Panc1 (cell line): ENCODE measurements at regions not wholly inside any gene's neighbourhood (a gene's known extent, or its start where the extent isn't known, plus 50 kb on each side); places are given as distances from the start of the nearest gene placed in this dataset.

Experiments used
- ATAC-seq: fragments of 200-7000 bp; cut with Tn5 transposase; 2 replicates; pipeline ENCODE4 v1.9.1; 2020; ENCODE audit warnings: mild to moderate bottlenecking, moderate library complexity
- BruUV-seq: library from RNA; stranded (reverse); fragments of 400-500 nt; replicated peaks from 2 replicates; lab custom pipeline; 2021; lab: Mats Ljungman, UMichigan
- CTCF ChIA-PET: fragments of 300-600 bp; sonication (Branson Sonifier 250); formaldehyde crosslinking; loops from one replicate; lab custom pipeline; 2022; ENCODE audit warnings: antibody characterized with exemption; lab: Charles Lee
- POLR2A ChIA-PET: fragments of 300-600 bp; sonication (Branson Sonifier 250); formaldehyde crosslinking; loops from one replicate; lab custom pipeline; 2022; ENCODE audit warnings: antibody characterized with exemption; lab: Charles Lee
- DNase-seq: peaks from one replicate; pipeline ENCODE4 v3.0.0-alpha.2; 2010; ENCODE audit warnings: low read depth, low spot score
- H3K27ac ChIP-seq: 2 replicates; pipeline ENCODE4 v1.5.1; 2011; ENCODE audit warnings: mild to moderate bottlenecking, low read length, inconsistent platforms
- H3K27me3 ChIP-seq: fragments of 200-500 bp; sonication (Bioruptor generic); 2 replicates; pipeline ENCODE4 v1.6.0; 2014; ENCODE audit warnings: low read length, inconsistent platforms; ENCODE audit not compliant: control insufficient read depth, insufficient read depth
- H3K36me3 ChIP-seq: fragments of 200-500 bp; sonication (Bioruptor generic); 2 replicates; pipeline ENCODE4 v1.5.1; 2014; ENCODE audit warnings: inconsistent platforms, mild to moderate bottlenecking, low read length, moderate library complexity; ENCODE audit not compliant: control insufficient read depth, insufficient read depth
- H3K4me1 ChIP-seq: 2 replicates; pipeline ENCODE4 v1.5.1; 2011; ENCODE audit warnings: inconsistent platforms, mild to moderate bottlenecking, low read length, moderate library complexity; ENCODE audit not compliant: control insufficient read depth, insufficient read depth
- H3K4me3 ChIP-seq, 2 experiments: 2 replicates each; pipeline ENCODE4 v1.5.1; 2011 to 2012; ENCODE audit warnings: low read depth in 2 of 2, low read length in 2 of 2, mild to moderate bottlenecking in 2 of 2, inconsistent platforms in 1 of 2, moderate library complexity in 1 of 2
- H3K9me3 ChIP-seq: fragments of 200-500 bp; sonication (Bioruptor generic); 2 replicates; pipeline ENCODE4 v1.5.1; 2014; ENCODE audit warnings: low read depth, mild to moderate bottlenecking, inconsistent platforms, low read length, moderate library complexity; ENCODE audit not compliant: control insufficient read depth, insufficient read depth
- CTCF ChIP-seq: fragments of 450-650 bp; IDR thresholded peaks from 2 replicates; pipeline ENCODE4 v1.5.1; 2017; ENCODE audit warnings: mild to moderate bottlenecking
- POLR2AphosphoS5 ChIP-seq: IDR thresholded peaks from 2 replicates; pipeline ENCODE4 v1.6.1; 2012; ENCODE audit warnings: mild to moderate bottlenecking, low read depth, low read length, moderate library complexity
- REST ChIP-seq, 2 experiments: IDR thresholded peaks; 2 replicates each; pipeline ENCODE4 v1.6.1; 2011 to 2012; ENCODE audit warnings: low read depth in 2 of 2, control low read depth in 1 of 2, low read length in 1 of 2, mild to moderate bottlenecking in 1 of 2, moderate library complexity in 1 of 2; ENCODE audit not compliant: insufficient read depth in 1 of 2
- SIN3A ChIP-seq: IDR thresholded peaks from 2 replicates; pipeline ENCODE4 v1.6.1; 2012; ENCODE audit warnings: low read depth, mild to moderate bottlenecking, low read length, moderate library complexity, borderline replicate concordance; ENCODE audit not compliant: insufficient read depth
- TCF7L2 ChIP-seq: IDR thresholded peaks from 2 replicates; pipeline ENCODE4 v1.6.1; 2011; ENCODE audit warnings: mild to moderate bottlenecking, low read depth, low read length, inconsistent platforms
- in situ Hi-C: cut with HindIII; loops from 2 replicates; pipeline ENCODE4 v1.10.0; 2016; ENCODE audit warnings: low sequenced_read_pairs, low pct_unique_long_range_greater_than_20kb
- intact Hi-C: fragments of 100-400 bp; cut with micrococcal nuclease; formaldehyde crosslinking; loops from one replicate; pipeline ENCODE4 v1.10.0; 2022; ENCODE audit not compliant: unreplicated experiment

GRCh38 chr3:102205647-102206046, 229.2 kb upstream of the ZPLD1 start:
- Histone ChIP-seq H3K4me3 (no peak overlapping the region), H3K9me3 (no peaks in the 10 kb centered on the region), H3K36me3 (no peaks in the 10 kb centered on the region), H3K4me1 (no peaks in the 10 kb centered on the region), H3K27me3 (no peaks in the 10 kb centered on the region), H3K27ac (no peak overlapping the region)
- no peak for ATAC-seq
- intact Hi-C loops: no loop called here
- no peak for TF ChIP-seq SIN3A
- no peak for TF ChIP-seq TCF7L2
- no peak for TF ChIP-seq REST (IDR thresholded peaks at IDR 0.05; ENCODE audit: insufficient read depth in 1 of 2, low read depth in 2 of 2, low read length in 1 of 2)
- TF ChIP-seq POLR2AphosphoS5: no peak
- no peak for TF ChIP-seq CTCF
- in situ Hi-C loops: no loop called here
- CTCF ChIA-PET: no interaction called here
- DNase-seq: no peak
- no TSS peak for BruUV-seq
- POLR2A ChIA-PET: no interaction called here

GRCh38 chr3:102206511-102207031, 228.2 kb upstream of the ZPLD1 start:
- no TSS peak for BruUV-seq
- ATAC-seq: no peak
- Histone ChIP-seq H3K4me3 (no peak overlapping the region), H3K4me1 (no peaks in the 10 kb centered on the region), H3K27ac (no peak overlapping the region), H3K27me3 (no peaks in the 10 kb centered on the region), H3K9me3 (no peaks in the 10 kb centered on the region), H3K36me3 (no peaks in the 10 kb centered on the region)
- intact Hi-C loops (no loop called here), in situ Hi-C loops (no loop called here)
- TF ChIP-seq TCF7L2: no peak
- TF ChIP-seq CTCF: no peak
- TF ChIP-seq SIN3A: no peak
- no peak for TF ChIP-seq REST (IDR thresholded peaks at IDR 0.05; ENCODE audit: insufficient read depth in 1 of 2, low read depth in 2 of 2, low read length in 1 of 2)
- TF ChIP-seq POLR2AphosphoS5: no peak
- ChIA-PET CTCF (interaction anchor here (0.7 kb wide), 1 partner anchor 230 kb away, joined by 6 read pairs; no protein-coding TSS in a partner anchor), POLR2A (no interaction called here)
- no peak for DNase-seq
